ENCODE measurements at regions not wholly inside any gene's neighbourhood (a gene's known extent, or its start where the extent isn't known, plus 50 kb on each side); places are given as distances from the start of the nearest gene placed in this dataset.

GRCh38 chr16:47938272-47938671, 217.5 kb downstream of the ABCC12 start:
- Histone ChIP-seq H3K4me3 (ENCODE audit: low read depth in 1 of 5, low read length in 5 of 5) (no peak overlapping the region), H3K4me1 (ENCODE audit: control insufficient read depth in 5 of 5, insufficient read depth in 5 of 5, low read length in 5 of 5) (no peaks in the 10 kb centered on the region), H3K9ac (ENCODE audit: low read length in 5 of 5) (no peak overlapping the region), H3K36me3 (ENCODE audit: control insufficient read depth in 5 of 5, insufficient read depth in 5 of 5, low read length in 5 of 5) (no peaks in the 10 kb centered on the region), H3K9me3 (ENCODE audit: control insufficient read depth in 5 of 5, low read length in 5 of 5) (peaks cover 0 to 5% (median 0%) of the 10 kb centered on the region in 5 donors), H3K27ac (ENCODE audit: low read depth, low read length) (no peak overlapping the region), H3K27me3 (ENCODE audit: control insufficient read depth in 5 of 5, insufficient read depth in 4 of 5, low read length in 5 of 5) (no peaks in the 10 kb centered on the region)

- Histone ChIP-seq H3K36me3 (ENCODE audit: control insufficient read depth in 5 of 5, insufficient read depth in 5 of 5, low read length in 5 of 5) (no peaks in the 10 kb centered on the region), H3K27me3 (ENCODE audit: control insufficient read depth in 5 of 5, insufficient read depth in 4 of 5, low read length in 5 of 5) (no peaks in the 10 kb centered on the region), H3K27ac (ENCODE audit: low read depth, low read length) (no peak overlapping the region), H3K4me1 (ENCODE audit: control insufficient read depth in 5 of 5, insufficient read depth in 5 of 5, low read length in 5 of 5) (no peaks in the 10 kb centered on the region), H3K9ac (ENCODE audit: low read length in 5 of 5) (no peak overlapping the region), H3K9me3 (ENCODE audit: control insufficient read depth in 5 of 5, low read length in 5 of 5) (peaks cover 0 to 3% (median 0%) of the 10 kb centered on the region in 5 donors), H3K4me3 (ENCODE audit: low read depth in 1 of 5, low read length in 5 of 5) (no peak overlapping the region)
Measured at GRCh38 chr16:47928008-47928407, 227.8 kb downstream of the ABCC12 start.

- Histone ChIP-seq H3K9me3 (ENCODE audit: control insufficient read depth in 5 of 5, low read length in 5 of 5) (no peaks in the 10 kb centered on the region), H3K4me3 (ENCODE audit: low read depth in 1 of 5, low read length in 5 of 5) (no peak overlapping the region), H3K27ac (ENCODE audit: low read depth, low read length) (no peak overlapping the region)
Measured at GRCh38 chr16:47927330-47927729, 228.5 kb downstream of the ABCC12 start.

GRCh38 chr16:47925811-47926460, 229.9 kb downstream of the ABCC12 start:
- Histone ChIP-seq H3K4me3 (ENCODE audit: low read depth in 1 of 5, low read length in 5 of 5) (no peak overlapping the region), H3K27me3 (ENCODE audit: control insufficient read depth in 5 of 5, insufficient read depth in 4 of 5, low read length in 5 of 5) (no peaks in the 10 kb centered on the region), H3K4me1 (ENCODE audit: control insufficient read depth in 5 of 5, insufficient read depth in 5 of 5, low read length in 5 of 5) (no peaks in the 10 kb centered on the region), H3K9me3 (ENCODE audit: control insufficient read depth in 5 of 5, low read length in 5 of 5) (no peaks in the 10 kb centered on the region), H3K9ac (ENCODE audit: low read length in 5 of 5) (no peak overlapping the region), H3K27ac (ENCODE audit: low read depth, low read length) (no peak overlapping the region), H3K36me3 (ENCODE audit: control insufficient read depth in 5 of 5, insufficient read depth in 5 of 5, low read length in 5 of 5) (no peaks in the 10 kb centered on the region)

More at GRCh38 chr16:47927330-47927729, 228.5 kb downstream of the ABCC12 start:
- Histone ChIP-seq H3K36me3 (ENCODE audit: control insufficient read depth in 5 of 5, insufficient read depth in 5 of 5, low read length in 5 of 5) (no peaks in the 10 kb centered on the region), H3K9ac (ENCODE audit: low read length in 5 of 5) (no peak overlapping the region), H3K4me1 (ENCODE audit: control insufficient read depth in 5 of 5, insufficient read depth in 5 of 5, low read length in 5 of 5) (no peaks in the 10 kb centered on the region), H3K27me3 (ENCODE audit: control insufficient read depth in 5 of 5, insufficient read depth in 4 of 5, low read length in 5 of 5) (no peaks in the 10 kb centered on the region)

- Histone ChIP-seq H3K36me3 (ENCODE audit: control insufficient read depth in 5 of 5, insufficient read depth in 5 of 5, low read length in 5 of 5) (no peaks in the 10 kb centered on the region), H3K9ac (ENCODE audit: low read length in 5 of 5) (no peak overlapping the region), H3K27me3 (ENCODE audit: control insufficient read depth in 5 of 5, insufficient read depth in 4 of 5, low read length in 5 of 5) (no peaks in the 10 kb centered on the region), H3K9me3 (ENCODE audit: control insufficient read depth in 5 of 5, low read length in 5 of 5) (no peaks in the 10 kb centered on the region), H3K27ac (ENCODE audit: low read depth, low read length) (no peak overlapping the region), H3K4me3 (ENCODE audit: low read depth in 1 of 5, low read length in 5 of 5) (no peak overlapping the region), H3K4me1 (ENCODE audit: control insufficient read depth in 5 of 5, insufficient read depth in 5 of 5, low read length in 5 of 5) (no peaks in the 10 kb centered on the region)
Measured at GRCh38 chr16:47924950-47925349, 230.8 kb downstream of the ABCC12 start.

GRCh38 chr16:47921535-47921934, 234.3 kb downstream of the ABCC12 start:
- no peaks in the 10 kb centered on the region for H3K9me3 ChIP-seq (ENCODE audit: control insufficient read depth in 5 of 5, low read length in 5 of 5)
- no peaks in the 10 kb centered on the region for H3K27me3 ChIP-seq (ENCODE audit: control insufficient read depth in 5 of 5, insufficient read depth in 4 of 5, low read length in 5 of 5)
- no peaks in the 10 kb centered on the region for H3K36me3 ChIP-seq (ENCODE audit: control insufficient read depth in 5 of 5, insufficient read depth in 5 of 5, low read length in 5 of 5)

GRCh38 chr16:47920709-47921108, 235.1 kb downstream of the ABCC12 start:
- H3K4me1 ChIP-seq (ENCODE audit: control insufficient read depth in 5 of 5, insufficient read depth in 5 of 5, low read length in 5 of 5), result no peaks in the 10 kb centered on the region
- no peaks in the 10 kb centered on the region for H3K9me3 ChIP-seq (ENCODE audit: control insufficient read depth in 5 of 5, low read length in 5 of 5)
- H3K36me3 ChIP-seq (ENCODE audit: control insufficient read depth in 5 of 5, insufficient read depth in 5 of 5, low read length in 5 of 5), result no peaks in the 10 kb centered on the region
- no peak overlapping the region for H3K27ac ChIP-seq (ENCODE audit: low read depth, low read length)
- no peak overlapping the region for H3K9ac ChIP-seq (ENCODE audit: low read length in 5 of 5)
- no peak overlapping the region for H3K4me3 ChIP-seq (ENCODE audit: low read depth in 1 of 5, low read length in 5 of 5)
- H3K27me3 ChIP-seq (ENCODE audit: control insufficient read depth in 5 of 5, insufficient read depth in 4 of 5, low read length in 5 of 5), result no peaks in the 10 kb centered on the region

More at GRCh38 chr16:47921535-47921934, 234.3 kb downstream of the ABCC12 start:
- no peak overlapping the region for H3K9ac ChIP-seq (ENCODE audit: low read length in 5 of 5)
- no peak overlapping the region for H3K27ac ChIP-seq (ENCODE audit: low read depth, low read length)
- no peaks in the 10 kb centered on the region for H3K4me1 ChIP-seq (ENCODE audit: control insufficient read depth in 5 of 5, insufficient read depth in 5 of 5, low read length in 5 of 5)
- H3K4me3 ChIP-seq (ENCODE audit: low read depth in 1 of 5, low read length in 5 of 5), result no peak overlapping the region

GRCh38 chr16:47917118-47917517, 238.7 kb downstream of the ABCC12 start:
- Histone ChIP-seq H3K27me3 (ENCODE audit: control insufficient read depth in 5 of 5, insufficient read depth in 4 of 5, low read length in 5 of 5) (no peaks in the 10 kb centered on the region), H3K4me3 (ENCODE audit: low read depth in 1 of 5, low read length in 5 of 5) (no peak overlapping the region), H3K27ac (ENCODE audit: low read depth, low read length) (no peak overlapping the region), H3K4me1 (ENCODE audit: control insufficient read depth in 5 of 5, insufficient read depth in 5 of 5, low read length in 5 of 5) (no peaks in the 10 kb centered on the region), H3K9ac (ENCODE audit: low read length in 5 of 5) (no peak overlapping the region), H3K36me3 (ENCODE audit: control insufficient read depth in 5 of 5, insufficient read depth in 5 of 5, low read length in 5 of 5) (no peaks in the 10 kb centered on the region), H3K9me3 (ENCODE audit: control insufficient read depth in 5 of 5, low read length in 5 of 5) (no peaks in the 10 kb centered on the region)

GRCh38 chr16:47916266-47916665, 239.5 kb downstream of the ABCC12 start:
- no peaks in the 10 kb centered on the region for H3K4me1 ChIP-seq (ENCODE audit: control insufficient read depth in 5 of 5, insufficient read depth in 5 of 5, low read length in 5 of 5)
- no peaks in the 10 kb centered on the region for H3K36me3 ChIP-seq (ENCODE audit: control insufficient read depth in 5 of 5, insufficient read depth in 5 of 5, low read length in 5 of 5)
- H3K27me3 ChIP-seq (ENCODE audit: control insufficient read depth in 5 of 5, insufficient read depth in 4 of 5, low read length in 5 of 5), result no peaks in the 10 kb centered on the region
- no peak overlapping the region for H3K9ac ChIP-seq (ENCODE audit: low read length in 5 of 5)
- no peak overlapping the region for H3K4me3 ChIP-seq (ENCODE audit: low read depth in 1 of 5, low read length in 5 of 5)
- H3K27ac ChIP-seq (ENCODE audit: low read depth, low read length), result no peak overlapping the region
- H3K9me3 ChIP-seq (ENCODE audit: control insufficient read depth in 5 of 5, low read length in 5 of 5), result no peaks in the 10 kb centered on the region

- H3K9ac ChIP-seq (ENCODE audit: low read length in 5 of 5), result no peak overlapping the region
- no peaks in the 10 kb centered on the region for H3K27me3 ChIP-seq (ENCODE audit: control insufficient read depth in 5 of 5, insufficient read depth in 4 of 5, low read length in 5 of 5)
- H3K36me3 ChIP-seq (ENCODE audit: control insufficient read depth in 5 of 5, insufficient read depth in 5 of 5, low read length in 5 of 5), result no peaks in the 10 kb centered on the region
- H3K4me1 ChIP-seq (ENCODE audit: control insufficient read depth in 5 of 5, insufficient read depth in 5 of 5, low read length in 5 of 5), result no peaks in the 10 kb centered on the region
- peaks cover 0 to 11% (median 0%) of the 10 kb centered on the region in 5 donors for H3K9me3 ChIP-seq (ENCODE audit: control insufficient read depth in 5 of 5, low read length in 5 of 5)
- H3K27ac ChIP-seq (ENCODE audit: low read depth, low read length), result no peak overlapping the region
- no peak overlapping the region for H3K4me3 ChIP-seq (ENCODE audit: low read depth in 1 of 5, low read length in 5 of 5)
Measured at GRCh38 chr16:47907109-47907508, 248.7 kb downstream of the ABCC12 start.

All from subcutaneous abdominal adipose tissue (tissue), 5 donors.